Dermis microvascular lymphatic vessel endothelial cell (primary cell): ENCODE measurements at regions not wholly inside any gene's neighbourhood (a gene's known extent, or its start where the extent isn't known, plus 50 kb on each side); places are given as distances from the start of the nearest gene placed in this dataset.
"Not testable (repeated sequence)": the region's sequence is repeated elsewhere in the genome, so short reads cannot be mapped to it uniquely, and the experiment has no call there.

ENCODE experiments used
- DNase-seq, 2 donors: peaks; one replicate each; pipeline versions ENCODE4 v3.0.0 to v3.0.0-alpha.2; 2010; ENCODE audit warnings: low read depth in 2 of 2

GRCh38 chr15:47066392-47066791 lies 650.9 kb upstream of the SEMA6D start:
- DNase-seq: peak in 1 of 2 donors; percentile 1

GRCh38 chr15:47077846-47078245 lies 639.5 kb upstream of the SEMA6D start:
- not testable (repeated sequence) for DNase-seq

- no peak for DNase-seq
Measured at GRCh38 chr15:47095833-47096232, 621.5 kb upstream of the SEMA6D start.

GRCh38 chr15:47098526-47098925 lies 618.8 kb upstream of the SEMA6D start:
- not testable (repeated sequence) for DNase-seq

- DNase-seq: not testable (repeated sequence)
Measured at GRCh38 chr15:47099801-47100200, 617.5 kb upstream of the SEMA6D start.

- DNase-seq: not testable (repeated sequence)
Measured at GRCh38 chr15:47108800-47109199, 608.5 kb upstream of the SEMA6D start.

GRCh38 chr15:47116698-47117097 lies 600.6 kb upstream of the SEMA6D start:
- no peak for DNase-seq

GRCh38 chr15:47119349-47119748 lies 598.0 kb upstream of the SEMA6D start:
- DNase-seq: no peak

- no peak for DNase-seq
Measured at GRCh38 chr15:47124430-47125102, 592.7 kb upstream of the SEMA6D start.

- no peak for DNase-seq
Measured at GRCh38 chr15:47129033-47129432, 588.3 kb upstream of the SEMA6D start.

GRCh38 chr15:47131450-47131849 lies 585.9 kb upstream of the SEMA6D start:
- DNase-seq: not testable (repeated sequence)

- no peak for DNase-seq
Measured at GRCh38 chr15:47135267-47135666, 582.0 kb upstream of the SEMA6D start.

GRCh38 chr15:47136236-47136635 lies 581.1 kb upstream of the SEMA6D start:
- no peak for DNase-seq

- DNase-seq: no peak
Measured at GRCh38 chr15:47139965-47140364, 577.3 kb upstream of the SEMA6D start.

- DNase-seq: no peak
Measured at GRCh38 chr15:47157827-47158226, 559.5 kb upstream of the SEMA6D start.

- no peak for DNase-seq
Measured at GRCh38 chr15:47158573-47158972, 558.7 kb upstream of the SEMA6D start.

- no peak for DNase-seq
Measured at GRCh38 chr15:47177177-47177576, 540.1 kb upstream of the SEMA6D start.

- DNase-seq: no peak
Measured at GRCh38 chr15:47179988-47180387, 537.3 kb upstream of the SEMA6D start.

GRCh38 chr15:47182818-47183217 lies 534.5 kb upstream of the SEMA6D start:
- DNase-seq: no peak

- peak in 1 of 2 donors; percentile 26 for DNase-seq
Measured at GRCh38 chr15:47184003-47184907, 533.0 kb upstream of the SEMA6D start.

- DNase-seq: peak in 1 of 2 donors; percentile 9
Measured at GRCh38 chr15:47184908-47185801, 532.1 kb upstream of the SEMA6D start.

GRCh38 chr15:47186075-47186474 lies 531.2 kb upstream of the SEMA6D start:
- no peak for DNase-seq
